ENCODE measurements at regions not wholly inside any gene's neighbourhood (a gene's known extent, or its start where the extent isn't known, plus 50 kb on each side); places are given as distances from the start of the nearest gene placed in this dataset.

DNA sequence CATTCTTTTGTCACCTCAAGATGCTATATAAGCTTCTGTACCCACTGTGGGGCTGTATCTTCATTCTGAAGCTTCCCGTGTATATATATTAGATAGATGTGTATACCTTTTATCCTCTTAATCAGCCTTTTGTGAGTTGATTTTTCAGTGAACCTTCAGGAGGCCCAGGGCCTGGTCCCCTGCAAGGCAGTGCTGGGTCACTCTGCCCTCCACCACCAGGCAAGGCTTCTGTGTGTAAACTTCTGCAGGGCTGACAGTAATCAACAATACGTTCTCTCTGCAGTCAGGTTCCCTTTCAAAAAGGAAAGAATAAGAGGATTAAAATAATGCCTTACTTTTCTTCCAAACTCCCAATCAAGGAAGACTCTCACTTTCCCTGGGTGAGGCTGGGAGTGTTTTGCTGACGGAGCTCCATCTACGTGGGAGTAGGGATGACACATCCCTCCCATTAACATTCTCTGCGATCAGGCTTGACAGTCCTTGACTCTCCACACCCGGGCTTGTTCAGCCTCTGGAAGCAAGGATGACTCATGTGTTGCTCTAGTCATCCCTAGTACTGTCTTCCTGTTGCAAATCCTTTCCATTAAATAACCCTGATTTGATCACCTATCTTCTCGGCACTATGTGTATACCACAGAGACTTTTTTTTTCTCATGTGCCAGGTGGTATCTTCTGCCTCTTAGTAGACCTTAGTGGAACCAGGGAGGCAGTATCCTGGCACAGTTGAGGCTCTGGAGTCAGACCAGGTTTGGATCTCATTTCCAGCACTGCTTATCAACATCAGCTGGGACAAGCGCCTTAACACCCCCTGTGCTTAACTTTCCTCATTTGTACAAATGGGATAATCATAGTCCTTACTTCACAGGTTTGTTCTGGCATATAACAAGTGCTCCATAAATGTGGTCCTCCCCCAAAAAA is 70.3 kb upstream of the KCNK1 start (continued):
- TF ChIP-seq, protein P1, sequence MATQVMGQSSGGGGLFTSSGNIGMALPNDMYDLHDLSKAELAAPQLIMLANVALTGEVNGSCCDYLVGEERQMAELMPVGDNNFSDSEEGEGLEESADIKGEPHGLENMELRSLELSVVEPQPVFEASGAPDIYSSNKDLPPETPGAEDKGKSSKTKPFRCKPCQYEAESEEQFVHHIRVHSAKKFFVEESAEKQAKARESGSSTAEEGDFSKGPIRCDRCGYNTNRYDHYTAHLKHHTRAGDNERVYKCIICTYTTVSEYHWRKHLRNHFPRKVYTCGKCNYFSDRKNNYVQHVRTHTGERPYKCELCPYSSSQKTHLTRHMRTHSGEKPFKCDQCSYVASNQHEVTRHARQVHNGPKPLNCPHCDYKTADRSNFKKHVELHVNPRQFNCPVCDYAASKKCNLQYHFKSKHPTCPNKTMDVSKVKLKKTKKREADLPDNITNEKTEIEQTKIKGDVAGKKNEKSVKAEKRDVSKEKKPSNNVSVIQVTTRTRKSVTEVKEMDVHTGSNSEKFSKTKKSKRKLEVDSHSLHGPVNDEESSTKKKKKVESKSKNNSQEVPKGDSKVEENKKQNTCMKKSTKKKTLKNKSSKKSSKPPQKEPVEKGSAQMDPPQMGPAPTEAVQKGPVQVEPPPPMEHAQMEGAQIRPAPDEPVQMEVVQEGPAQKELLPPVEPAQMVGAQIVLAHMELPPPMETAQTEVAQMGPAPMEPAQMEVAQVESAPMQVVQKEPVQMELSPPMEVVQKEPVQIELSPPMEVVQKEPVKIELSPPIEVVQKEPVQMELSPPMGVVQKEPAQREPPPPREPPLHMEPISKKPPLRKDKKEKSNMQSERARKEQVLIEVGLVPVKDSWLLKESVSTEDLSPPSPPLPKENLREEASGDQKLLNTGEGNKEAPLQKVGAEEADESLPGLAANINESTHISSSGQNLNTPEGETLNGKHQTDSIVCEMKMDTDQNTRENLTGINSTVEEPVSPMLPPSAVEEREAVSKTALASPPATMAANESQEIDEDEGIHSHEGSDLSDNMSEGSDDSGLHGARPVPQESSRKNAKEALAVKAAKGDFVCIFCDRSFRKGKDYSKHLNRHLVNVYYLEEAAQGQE (IDR thresholded peaks at IDR 0.05; ENCODE audit: borderline replicate concordance), result peak; percentile 49; the same call in 1 of the 2 replicates
- TF ChIP-seq, protein P1 (CRISPR knock-in tag; IDR thresholded peaks at IDR 0.05; ENCODE audit: low read depth), result no peak
- TF ChIP-seq CBX5 (IDR thresholded peaks at IDR 0.05; ENCODE audit: borderline replicate concordance, low read depth), result 0 out of 2 replicates have a peak, but pooled peaks have one; percentile 26
- TF ChIP-seq CHD1 (IDR thresholded peaks at IDR 0.05; ENCODE audit: low read length), result no peak
- TF ChIP-seq ATF7 (IDR thresholded peaks at IDR 0.05), result peak; percentile 74
- no peak for TF ChIP-seq ELF2 (CRISPR knock-in tag; IDR thresholded peaks at IDR 0.05)
- TF ChIP-seq MED1 (CRISPR knock-in tag; IDR thresholded peaks at IDR 0.05; ENCODE audit: borderline replicate concordance), result no peak
- peak; percentile 56 for TF ChIP-seq CREM (IDR thresholded peaks at IDR 0.05; ENCODE audit: low read depth)
- TF ChIP-seq FOSL1 (tag; conservative IDR thresholded peaks at IDR 0.05), result peak; percentile 100
